ENCODE measurements at regions not wholly inside any gene's neighbourhood (a gene's known extent, or its start where the extent isn't known, plus 50 kb on each side); places are given as distances from the start of the nearest gene placed in this dataset.

DNA sequence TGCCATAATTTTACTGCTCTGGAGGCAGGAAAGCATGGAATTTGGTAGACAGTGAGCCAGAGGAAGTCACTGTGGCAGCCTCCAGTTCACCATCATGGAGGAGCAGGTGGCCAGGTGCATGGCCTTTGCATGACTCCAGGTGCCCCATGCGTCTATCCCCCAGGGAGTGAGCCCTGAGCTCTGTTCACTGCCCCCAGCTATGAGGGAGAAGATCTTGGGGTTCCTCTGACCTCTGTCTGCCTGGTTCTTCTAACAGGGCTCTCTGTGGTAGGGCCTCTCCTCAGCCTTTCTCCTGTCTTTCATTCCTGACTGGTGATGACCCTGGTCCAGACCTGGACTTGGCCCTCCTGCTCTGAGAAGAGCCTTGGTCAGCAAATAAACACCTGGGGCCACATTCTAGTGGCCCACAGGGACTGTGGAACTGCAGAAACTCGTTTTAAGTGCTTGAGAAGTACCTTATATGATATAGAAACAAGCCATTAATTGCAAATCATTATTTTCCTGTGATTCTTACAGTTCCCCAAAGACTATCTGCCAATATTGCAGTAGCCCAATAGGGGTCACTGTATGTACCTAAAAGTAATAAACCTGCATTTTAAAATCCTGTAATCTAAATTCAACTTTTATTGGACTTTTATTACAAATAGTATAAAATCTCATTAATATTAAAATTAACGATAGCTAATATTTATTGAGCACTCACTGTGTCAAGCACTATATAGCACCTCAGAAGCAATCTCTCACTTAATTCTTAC lies 120.0 kb upstream of the SYT13 start:
- TF ChIP-seq POLR2AphosphoS5 (IDR thresholded peaks at IDR 0.05; ENCODE audit: low read depth, low read length) (no peak), POLR2A (IDR thresholded peaks at IDR 0.05; ENCODE audit: low read depth, low read length) (no peak), TAF1 (IDR thresholded peaks at IDR 0.05; ENCODE audit: borderline replicate concordance, low read depth, low read length) (no peak)

Measured in GM12892 (cell line).